CD4-positive, alpha-beta T cell treated with Interleukin-2 at 100 ng/mL for 4 hours (primary cell): ENCODE measurements at regions not wholly inside any gene's neighbourhood (a gene's known extent, or its start where the extent isn't known, plus 50 kb on each side); places are given as distances from the start of the nearest gene placed in this dataset.
"Not testable (repeated sequence)": the region's sequence is repeated elsewhere in the genome, so short reads cannot be mapped to it uniquely, and the experiment has no call there.

ENCODE experiments used
- DNase-seq: peaks from one replicate; pipeline ENCODE4 v3.0.0-alpha.2; 2020; ENCODE audit warnings: low spot score

DNA sequence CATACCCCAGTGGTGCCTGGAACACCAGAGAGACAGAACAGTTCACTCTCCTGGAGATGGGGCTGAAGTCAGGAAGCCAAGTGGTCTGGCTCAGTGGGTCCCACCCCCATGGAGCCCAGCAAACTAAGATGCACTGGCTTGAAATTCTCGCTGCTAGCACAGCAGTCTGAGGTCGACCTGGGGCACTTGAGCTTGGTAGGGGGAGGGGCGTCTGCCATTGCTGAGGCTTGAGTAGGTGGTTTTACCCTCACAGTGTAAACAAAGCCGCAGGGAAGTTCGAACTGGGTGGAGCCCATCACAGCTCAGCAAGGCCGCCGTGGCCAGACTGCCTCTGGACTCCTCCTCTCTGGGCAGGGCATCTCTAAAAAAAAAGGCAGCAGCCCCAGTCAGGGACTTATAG, 272.0 kb downstream of the KLF13 start:
- DNase-seq: no peak

DNA sequence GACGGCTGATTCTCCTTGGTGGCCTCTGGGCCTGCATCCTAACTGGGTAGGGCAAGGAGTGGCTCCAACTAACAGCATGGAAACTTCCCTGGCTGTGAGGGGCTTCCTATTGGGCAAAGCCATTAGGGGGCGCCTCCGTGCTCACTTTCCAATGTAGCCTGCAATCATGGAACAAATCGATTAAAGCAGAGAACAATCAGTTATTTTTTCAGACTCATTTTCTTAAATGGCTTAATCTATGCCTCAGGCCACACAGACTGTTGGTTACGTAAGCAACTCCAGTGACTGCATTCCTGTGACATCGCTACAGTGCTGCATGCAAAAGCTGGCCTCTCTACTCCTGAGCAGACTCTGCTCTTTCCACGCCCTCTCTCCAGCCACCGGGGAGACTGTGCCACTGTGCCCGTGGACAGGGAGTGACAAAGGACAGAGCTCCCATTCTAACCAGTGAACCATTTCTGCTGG, 278.9 kb downstream of the KLF13 start:
- DNase-seq: no peak

DNA sequence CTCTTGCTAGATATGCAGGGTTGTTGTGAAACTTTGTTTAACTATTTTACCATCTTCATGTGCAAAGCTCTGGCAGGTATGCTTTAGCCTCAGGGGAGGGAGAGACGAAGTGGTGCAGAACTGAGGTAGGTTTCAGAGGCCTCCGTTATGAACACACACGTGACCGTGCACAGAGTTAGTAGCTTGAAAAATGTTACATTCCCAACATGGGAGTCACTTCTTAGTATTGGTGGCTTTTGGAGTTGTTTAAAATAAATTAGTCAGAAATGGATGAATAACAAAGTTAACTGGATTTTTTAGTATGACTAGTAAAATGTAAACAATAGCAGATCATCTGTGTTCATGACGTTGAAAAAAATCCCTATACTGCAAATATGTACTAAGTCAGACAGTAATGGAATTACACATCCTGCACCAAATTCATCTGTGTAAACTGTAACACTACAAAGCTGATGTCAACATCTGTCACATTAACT, 279.6 kb downstream of the KLF13 start:
- DNase-seq: no peak

DNA sequence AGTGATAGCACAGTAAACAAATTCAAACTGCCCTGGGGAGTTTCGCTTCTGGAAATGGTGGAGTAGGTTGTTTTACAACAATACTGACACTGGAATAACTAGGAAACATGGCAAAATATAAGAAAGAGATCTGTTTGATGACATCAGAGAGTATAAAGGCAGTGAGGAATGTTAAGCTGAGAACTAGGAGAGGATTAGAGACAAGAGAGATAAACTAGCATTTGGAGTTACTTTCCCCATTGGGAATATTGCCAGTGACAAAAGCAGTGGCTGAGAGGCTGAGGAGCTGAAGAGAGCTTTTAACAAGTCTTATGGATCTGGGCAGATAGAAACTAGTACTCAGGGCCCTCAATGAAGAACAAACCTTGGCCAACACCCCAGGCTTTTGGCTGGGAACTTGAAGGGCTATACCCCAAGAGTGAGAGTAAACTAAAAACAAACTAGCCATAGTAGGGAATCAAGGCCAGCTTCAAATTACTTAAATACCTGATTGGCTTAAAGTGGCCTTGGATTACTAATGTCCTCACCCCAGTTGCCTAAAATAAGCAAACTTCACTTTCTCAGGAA, 280.4 kb downstream of the KLF13 start:
- DNase-seq: no peak

DNA sequence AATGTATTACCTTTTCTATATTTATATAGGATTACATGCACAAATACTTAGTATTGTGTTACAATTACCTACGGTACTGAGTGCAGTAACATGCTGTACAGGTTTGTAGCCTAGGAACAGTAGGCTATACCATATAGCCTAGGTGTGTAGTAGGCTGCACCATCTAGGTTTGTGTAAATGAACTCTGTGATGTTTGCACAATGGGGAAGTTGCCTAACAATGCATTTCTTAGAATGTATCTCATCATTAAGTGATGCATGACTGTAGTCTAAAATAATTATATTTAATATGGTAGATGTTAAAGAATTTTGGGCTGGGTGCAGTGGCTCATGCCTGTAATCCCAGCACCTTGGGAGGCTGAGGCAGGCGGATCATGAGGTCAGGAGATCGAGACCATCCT, 281.0 kb downstream of the KLF13 start:
- no peak for DNase-seq

DNA sequence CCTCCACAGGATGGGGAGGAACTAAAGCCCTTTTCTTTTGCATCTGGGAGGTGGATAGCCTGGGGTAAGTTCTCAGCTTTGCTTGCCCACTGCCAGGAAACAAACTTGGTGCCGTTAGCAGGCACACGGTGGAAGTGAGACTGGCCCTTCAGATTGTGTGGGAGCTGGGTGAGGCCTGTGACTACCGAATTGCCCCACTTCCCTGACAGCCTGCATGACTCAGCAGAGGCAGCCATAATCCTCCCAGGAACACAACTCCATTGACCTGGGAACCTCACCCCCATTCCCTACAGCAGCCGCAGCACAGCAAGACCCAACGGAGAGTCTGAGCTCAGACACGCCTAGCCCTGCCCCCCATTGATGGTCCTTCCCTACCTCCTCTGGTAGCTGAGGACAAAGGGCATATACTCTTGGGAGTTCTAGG, 282.6 kb downstream of the KLF13 start:
- no peak for DNase-seq

DNA sequence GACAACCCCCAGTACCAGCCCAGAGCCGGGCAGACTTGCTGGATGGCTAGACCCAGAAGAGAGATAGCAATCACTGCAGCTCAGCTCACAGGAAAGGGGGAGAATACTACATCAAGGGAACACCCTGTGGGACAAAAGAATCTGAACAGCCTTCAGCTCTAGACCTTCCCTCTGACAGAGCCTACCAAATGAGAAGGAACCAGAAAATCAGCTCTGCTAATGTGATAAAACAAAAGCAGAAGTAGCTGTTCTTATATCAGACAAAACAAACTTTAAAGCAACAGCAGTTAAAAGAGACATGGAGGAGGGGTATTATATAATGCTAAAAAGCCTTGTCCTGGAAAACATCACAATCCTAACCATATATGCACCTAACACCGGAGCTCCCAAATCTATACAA, 283.3 kb downstream of the KLF13 start:
- no peak for DNase-seq

DNA sequence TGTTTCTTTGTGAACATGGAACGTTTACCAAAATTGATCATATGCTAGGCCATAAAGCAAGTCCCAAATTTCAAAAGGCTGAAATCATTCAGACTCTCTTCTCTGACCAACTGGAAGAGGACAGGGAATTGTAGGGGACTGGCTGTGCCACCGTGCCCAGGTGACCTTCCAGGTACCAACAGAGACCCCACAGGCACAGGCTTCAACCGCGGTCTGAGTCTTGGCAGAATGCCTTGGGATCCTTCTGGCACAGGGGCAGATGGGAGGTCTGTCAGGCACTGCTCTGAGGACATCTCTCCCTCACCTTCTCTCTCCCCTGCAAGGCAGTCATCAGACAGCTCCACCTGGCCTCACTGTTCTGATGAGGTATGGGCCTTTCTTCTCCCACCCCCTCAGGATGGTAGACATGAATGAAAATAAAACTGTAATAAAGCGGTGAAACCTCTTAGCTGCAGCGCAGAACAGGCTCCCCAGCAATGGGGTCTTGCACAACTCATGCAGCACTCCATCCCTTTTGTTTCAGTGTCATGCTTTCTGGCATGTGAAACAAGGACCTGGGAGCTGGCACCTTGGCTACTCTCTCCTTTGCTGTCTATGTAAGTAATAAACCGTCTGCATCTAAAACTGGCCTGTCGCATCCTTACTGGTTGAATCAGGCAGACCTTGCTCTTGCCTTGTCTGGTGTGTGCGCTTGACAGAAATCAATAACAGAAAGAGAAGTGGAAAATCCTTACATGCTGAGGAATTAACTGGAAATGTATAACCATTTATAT, 289.2 kb downstream of the KLF13 start:
- no peak for DNase-seq

DNA sequence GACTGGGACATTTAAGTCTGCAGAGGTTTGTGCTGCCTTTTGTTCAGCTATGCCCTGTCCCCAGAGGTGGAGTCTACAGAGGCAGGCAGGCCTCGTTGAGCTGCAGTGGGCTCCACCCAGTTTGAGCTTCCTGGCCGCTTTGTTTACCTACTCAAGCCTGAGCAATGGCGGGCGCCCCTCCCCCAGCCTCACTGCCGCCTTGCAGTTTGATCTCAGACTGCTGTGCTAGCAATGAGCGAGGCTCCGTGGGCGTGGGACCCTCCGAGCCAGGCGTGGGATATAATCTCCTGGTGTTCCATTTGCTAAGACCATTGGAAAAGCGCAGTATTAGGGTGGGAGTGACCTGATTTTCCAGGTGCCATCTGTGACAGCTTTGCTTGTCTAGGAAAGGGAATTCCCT, 296.7 kb downstream of the KLF13 start:
- not testable (repeated sequence) for DNase-seq

DNA sequence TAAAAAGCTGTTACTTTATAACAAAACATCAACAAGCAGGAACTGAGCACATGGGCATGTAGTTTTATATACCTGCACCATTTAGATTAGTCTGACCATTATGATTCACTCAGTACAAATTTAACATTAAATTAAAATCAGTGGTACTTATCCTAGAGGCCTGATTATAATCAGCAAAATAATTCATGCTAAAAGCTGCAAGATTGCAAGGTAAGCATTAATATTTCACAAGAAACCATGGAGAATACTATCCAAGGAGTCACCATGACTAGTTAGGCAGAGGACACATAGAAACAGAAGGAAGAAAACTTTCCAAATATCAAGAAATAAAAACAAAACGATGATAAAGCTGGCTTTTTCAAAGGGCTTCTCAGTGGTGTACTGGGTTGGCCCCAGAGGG, 297.5 kb downstream of the KLF13 start:
- not testable (repeated sequence) for DNase-seq

DNA sequence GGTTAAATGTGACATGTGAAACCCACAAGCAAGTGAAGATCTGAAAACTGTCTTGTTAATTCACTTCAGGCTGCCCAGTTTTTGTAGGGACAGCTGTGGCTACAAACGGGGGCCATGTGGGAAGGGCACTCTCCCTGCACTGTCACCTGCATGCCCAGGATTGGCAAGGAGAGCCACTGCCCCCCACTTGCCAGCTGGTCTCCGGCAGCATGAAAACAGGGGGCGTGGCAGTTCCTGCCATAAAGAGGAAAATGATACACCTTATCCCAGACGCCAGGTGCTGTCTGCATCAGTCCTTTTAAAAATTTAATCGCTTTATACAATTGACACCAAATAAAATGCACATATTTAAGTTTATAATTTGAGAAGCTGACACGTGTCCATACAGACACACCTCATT, 309.1 kb downstream of the KLF13 start:
- DNase-seq: not testable (repeated sequence)

DNA sequence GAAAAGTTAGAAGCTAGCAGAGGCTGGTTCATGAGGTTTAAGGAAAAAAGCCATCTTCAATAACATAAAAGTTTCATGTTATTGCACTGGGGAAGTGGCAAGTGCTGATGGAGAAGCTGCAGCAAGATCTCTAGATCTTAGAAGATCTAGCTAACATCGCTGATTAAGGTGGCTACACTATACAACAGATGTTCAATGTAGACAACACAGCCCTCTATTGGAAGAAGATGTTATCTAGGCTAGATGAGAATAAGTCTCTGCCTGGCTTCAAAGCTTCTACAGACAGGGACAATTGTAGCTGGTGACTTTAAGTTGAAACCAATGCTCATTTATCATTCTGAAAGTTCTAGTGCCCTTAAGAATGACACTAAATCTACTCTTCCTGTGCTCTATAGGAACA, 310.3 kb downstream of the KLF13 start:
- not testable (repeated sequence) for DNase-seq

DNA sequence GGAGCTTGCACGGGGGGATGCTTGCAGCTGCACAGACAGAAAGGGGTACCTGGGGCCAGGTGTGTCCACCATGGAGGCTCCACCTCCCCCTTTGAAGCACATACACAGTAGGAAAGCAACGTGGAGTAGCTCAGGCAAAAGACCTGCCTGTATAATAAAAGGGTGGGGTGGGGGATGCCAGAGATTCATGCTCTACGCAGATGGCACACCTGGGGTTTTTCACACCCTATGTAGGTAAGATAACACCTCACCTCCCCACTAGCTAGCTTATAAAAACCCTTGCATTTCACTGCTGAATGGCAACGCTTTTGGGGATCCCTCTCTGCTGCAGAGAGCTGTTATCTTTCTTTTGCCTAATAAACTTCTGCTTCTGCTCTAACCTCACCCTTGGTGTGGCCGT, 317.3 kb downstream of the KLF13 start:
- DNase-seq: not testable (repeated sequence)

DNA sequence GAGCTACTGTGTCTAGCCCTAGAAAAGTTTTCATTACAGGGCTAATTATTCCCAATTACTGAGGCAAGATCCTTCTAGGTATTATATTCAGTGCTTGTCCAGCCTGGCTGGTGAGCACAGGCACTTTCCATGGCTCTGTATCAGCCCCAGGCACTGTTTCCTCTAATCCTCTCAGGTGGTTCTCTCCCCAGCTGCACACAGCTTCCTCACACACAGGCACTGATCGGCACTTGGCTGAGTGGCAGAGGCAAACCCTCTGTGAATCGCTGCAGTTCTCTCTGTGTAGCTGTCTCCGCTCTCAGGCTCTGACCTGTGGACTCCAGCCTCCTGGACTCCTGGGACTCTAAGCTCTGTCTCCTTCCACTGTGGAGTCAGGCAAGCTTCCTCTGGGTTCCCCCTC, 318.1 kb downstream of the KLF13 start:
- not testable (repeated sequence) for DNase-seq

DNA sequence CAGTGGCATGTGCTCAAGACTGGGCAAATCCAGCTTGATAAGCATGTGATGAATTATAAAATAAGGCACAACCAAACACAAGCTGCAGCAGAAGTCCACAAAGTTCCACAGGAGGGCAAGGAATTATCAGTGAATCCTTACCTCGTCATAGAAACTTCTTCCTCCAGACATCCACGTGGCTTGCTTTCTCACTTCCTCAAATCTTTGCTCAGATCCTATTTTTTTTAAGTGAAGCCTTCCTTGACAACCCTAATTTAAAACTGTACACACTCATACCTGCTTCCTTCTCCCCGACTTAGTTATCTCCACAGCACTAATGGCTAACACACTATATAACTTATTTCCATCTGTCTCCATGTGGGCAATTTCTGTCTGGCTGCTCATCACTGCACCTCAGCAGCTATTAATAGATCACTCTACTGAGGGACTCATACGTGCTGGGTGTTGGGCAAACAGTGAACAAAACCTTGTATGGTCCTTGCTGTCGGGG, 320.7 kb downstream of the KLF13 start:
- not testable (repeated sequence) for DNase-seq

DNA sequence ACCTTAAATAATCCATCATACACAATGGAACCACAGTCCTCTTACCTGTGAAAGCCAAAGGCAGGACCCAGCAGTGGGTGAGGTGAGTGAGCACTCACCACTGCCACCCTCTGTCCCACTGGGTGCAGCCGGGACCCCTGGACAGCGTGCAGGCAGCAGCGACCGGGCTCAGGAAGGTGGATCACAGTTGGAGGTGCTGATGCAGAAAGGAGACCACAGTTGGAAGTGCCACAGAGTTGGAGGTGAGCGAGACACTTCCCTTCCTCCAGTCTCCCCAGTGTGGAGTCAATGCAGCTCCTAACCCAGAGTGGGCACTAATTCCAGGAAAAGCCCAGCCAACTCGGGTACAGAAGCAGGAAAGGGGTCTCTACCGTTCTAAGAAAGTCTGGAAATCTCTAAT, 323.0 kb downstream of the KLF13 start:
- DNase-seq: not testable (repeated sequence)

DNA sequence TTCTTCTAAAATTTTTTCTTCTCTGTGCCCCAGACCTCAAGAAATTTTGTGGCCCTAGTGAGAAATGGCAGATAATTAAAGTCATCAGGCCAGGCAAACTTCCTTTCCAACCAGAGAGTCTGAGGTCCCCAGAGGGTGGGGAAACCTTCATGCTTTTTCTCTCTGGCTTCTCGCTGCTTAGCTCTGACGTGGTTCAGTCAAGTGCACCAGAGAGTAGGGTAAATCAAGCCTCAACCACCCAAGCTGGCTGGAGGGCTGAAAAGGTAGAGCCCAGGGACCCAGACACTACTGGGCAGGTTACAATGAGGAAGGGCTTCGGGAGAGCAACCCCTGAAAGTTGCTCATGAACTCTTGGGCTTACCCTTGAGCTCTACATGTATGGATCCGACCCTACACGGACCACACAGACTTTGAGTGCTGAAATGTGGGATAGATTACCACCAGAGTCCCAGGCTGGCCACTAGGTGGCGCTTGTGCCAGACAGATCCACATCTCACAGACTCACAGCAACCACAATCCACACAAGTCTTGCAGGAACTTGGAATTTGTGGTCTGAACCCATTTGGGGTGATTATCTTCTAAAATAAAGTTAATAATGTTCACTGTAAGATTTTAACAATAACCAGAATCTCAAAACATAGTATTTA, 323.5 kb downstream of the KLF13 start:
- peak; percentile 32 for DNase-seq

DNA sequence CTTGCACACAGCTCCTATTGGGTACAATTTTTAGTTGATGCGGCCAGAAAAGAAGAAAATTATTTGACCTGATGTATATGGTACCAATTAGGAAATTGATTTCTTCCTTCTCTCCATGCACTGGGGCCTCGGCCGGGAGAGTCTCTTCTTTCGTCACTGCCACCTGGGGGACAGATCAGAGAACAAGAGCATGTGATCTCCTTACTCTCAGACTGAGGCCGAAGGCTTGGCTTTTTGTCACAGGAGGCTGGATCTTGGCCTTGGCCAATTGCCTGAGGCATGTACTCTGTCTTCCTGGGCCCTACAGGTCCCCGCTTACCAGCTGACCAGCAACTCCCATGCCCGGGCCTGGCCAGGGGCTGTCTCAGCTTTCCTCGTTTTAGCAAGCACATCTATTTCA, 330.3 kb downstream of the KLF13 start:
- not testable (repeated sequence) for DNase-seq

DNA sequence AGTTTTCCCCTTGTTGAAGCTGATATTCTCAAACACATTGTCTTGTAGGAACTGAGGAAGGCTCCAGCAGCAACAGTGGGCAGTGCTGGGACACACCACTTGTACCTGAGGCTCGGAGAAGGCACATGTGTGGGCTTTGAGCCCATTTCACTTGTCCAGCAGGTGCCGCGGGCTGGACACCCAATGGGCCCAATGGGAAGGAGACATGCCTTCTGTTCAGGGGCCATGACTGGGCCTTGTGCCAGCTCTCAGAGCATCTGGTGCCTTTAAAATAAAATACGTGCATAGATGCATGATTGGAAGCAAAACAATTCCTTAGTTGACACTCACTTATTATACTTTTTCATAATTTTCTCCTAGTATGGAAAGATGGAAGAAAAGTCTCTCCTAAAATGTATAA, 334.2 kb downstream of the KLF13 start:
- no peak for DNase-seq

DNA sequence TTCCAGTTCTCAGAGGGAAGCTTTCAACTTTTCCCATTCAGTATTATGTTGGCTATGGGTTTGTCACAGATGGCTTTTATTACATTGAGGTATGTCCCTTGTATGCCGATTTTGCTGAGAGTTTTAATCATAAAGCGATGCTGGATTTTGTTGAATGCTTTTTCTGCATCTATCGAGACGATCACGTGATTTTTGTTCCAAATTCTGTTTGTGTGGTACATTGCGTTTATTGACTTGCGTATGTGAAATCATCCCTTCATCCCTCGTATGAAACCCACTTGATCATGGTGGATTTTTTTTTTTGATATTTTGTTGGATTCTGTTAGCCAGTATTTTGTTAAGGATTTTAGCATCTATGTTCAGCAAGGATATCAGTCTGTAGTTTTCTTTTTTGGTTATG, 339.1 kb downstream of the KLF13 start:
- not testable (repeated sequence) for DNase-seq

DNA sequence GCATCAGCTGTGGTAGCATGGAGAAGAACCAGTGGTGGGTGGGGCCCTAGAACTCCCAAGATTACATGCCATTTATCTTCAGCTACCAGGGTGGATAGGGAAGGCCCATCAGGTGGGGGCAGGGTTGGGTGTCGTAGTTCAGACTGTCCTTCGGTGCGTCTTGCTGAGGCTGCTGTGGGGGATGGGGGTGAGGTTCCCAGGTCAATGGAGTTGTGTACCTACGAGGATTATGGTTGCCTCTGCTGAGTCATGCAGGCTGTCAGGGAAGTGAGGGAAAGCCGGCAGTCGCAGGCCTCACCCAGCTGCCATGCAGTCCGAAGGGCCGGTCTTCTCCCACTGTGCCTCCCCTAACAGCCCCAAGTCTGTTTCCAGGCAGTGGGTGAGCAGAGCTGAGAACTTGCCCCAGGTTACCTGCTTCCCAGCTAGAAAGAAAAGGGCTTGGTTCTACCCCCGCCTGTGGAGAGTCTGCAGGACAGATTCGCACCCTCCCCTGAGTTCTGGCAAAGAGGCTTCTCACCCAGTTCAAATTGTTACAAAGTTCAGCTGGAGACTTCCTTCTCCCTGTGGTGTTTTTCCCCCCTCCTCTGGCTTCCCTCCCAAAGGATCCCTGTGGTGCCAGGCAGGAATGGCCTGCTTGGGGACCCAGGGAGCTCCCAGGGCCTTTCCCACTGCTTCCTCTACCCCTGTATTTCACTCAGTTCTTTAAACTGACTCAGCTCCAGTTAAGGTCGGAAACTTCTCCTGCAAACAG, 342.7 kb downstream of the KLF13 start:
- DNase-seq: not testable (repeated sequence)

DNA sequence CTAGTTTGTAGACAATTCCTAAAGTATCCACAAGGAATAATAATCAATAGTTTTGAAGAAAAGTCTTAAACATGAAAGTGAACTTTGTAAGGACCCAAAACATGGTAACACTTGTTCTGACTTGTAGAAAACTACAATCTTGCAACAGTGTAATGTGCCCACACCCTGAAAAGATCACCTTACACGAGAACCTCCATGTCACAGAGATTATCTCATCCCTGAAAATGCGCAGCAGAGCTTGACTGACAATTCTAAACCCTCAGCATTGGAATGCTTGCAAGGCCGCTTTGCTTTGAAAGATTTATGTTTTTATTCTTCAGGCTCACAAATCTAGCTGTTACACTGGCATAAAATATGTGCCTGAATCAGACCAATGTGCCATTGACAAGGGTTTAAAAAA, 346.6 kb downstream of the KLF13 start:
- not testable (repeated sequence) for DNase-seq
